Panc1 (cell line): ENCODE measurements at regions not wholly inside any gene's neighbourhood (a gene's known extent, or its start where the extent isn't known, plus 50 kb on each side); places are given as distances from the start of the nearest gene placed in this dataset.

Experiments
- ATAC-seq: fragments of 200-7000 bp; cut with Tn5 transposase; 2 replicates; pipeline ENCODE4 v1.9.1; 2020; ENCODE audit warnings: mild to moderate bottlenecking, moderate library complexity
- BruUV-seq: library from RNA; stranded (reverse); fragments of 400-500 nt; replicated peaks from 2 replicates; lab custom pipeline; 2021; lab: Mats Ljungman, UMichigan
- CTCF ChIA-PET: fragments of 300-600 bp; sonication (Branson Sonifier 250); formaldehyde crosslinking; loops from one replicate; lab custom pipeline; 2022; ENCODE audit warnings: antibody characterized with exemption; lab: Charles Lee
- POLR2A ChIA-PET: fragments of 300-600 bp; sonication (Branson Sonifier 250); formaldehyde crosslinking; loops from one replicate; lab custom pipeline; 2022; ENCODE audit warnings: antibody characterized with exemption; lab: Charles Lee
- DNase-seq: peaks from one replicate; pipeline ENCODE4 v3.0.0-alpha.2; 2010; ENCODE audit warnings: low read depth, low spot score
- H3K27ac ChIP-seq: 2 replicates; pipeline ENCODE4 v1.5.1; 2011; ENCODE audit warnings: mild to moderate bottlenecking, low read length, inconsistent platforms
- H3K27me3 ChIP-seq: fragments of 200-500 bp; sonication (Bioruptor generic); 2 replicates; pipeline ENCODE4 v1.6.0; 2014; ENCODE audit warnings: low read length, inconsistent platforms; ENCODE audit not compliant: control insufficient read depth, insufficient read depth
- H3K36me3 ChIP-seq: fragments of 200-500 bp; sonication (Bioruptor generic); 2 replicates; pipeline ENCODE4 v1.5.1; 2014; ENCODE audit warnings: inconsistent platforms, mild to moderate bottlenecking, low read length, moderate library complexity; ENCODE audit not compliant: control insufficient read depth, insufficient read depth
- H3K4me1 ChIP-seq: 2 replicates; pipeline ENCODE4 v1.5.1; 2011; ENCODE audit warnings: inconsistent platforms, mild to moderate bottlenecking, low read length, moderate library complexity; ENCODE audit not compliant: control insufficient read depth, insufficient read depth
- H3K4me3 ChIP-seq, 2 experiments: 2 replicates each; pipeline ENCODE4 v1.5.1; 2011 to 2012; ENCODE audit warnings: low read depth in 2 of 2, low read length in 2 of 2, mild to moderate bottlenecking in 2 of 2, inconsistent platforms in 1 of 2, moderate library complexity in 1 of 2
- H3K9me3 ChIP-seq: fragments of 200-500 bp; sonication (Bioruptor generic); 2 replicates; pipeline ENCODE4 v1.5.1; 2014; ENCODE audit warnings: low read depth, mild to moderate bottlenecking, inconsistent platforms, low read length, moderate library complexity; ENCODE audit not compliant: control insufficient read depth, insufficient read depth
- CTCF ChIP-seq: fragments of 450-650 bp; IDR thresholded peaks from 2 replicates; pipeline ENCODE4 v1.5.1; 2017; ENCODE audit warnings: mild to moderate bottlenecking
- POLR2AphosphoS5 ChIP-seq: IDR thresholded peaks from 2 replicates; pipeline ENCODE4 v1.6.1; 2012; ENCODE audit warnings: mild to moderate bottlenecking, low read depth, low read length, moderate library complexity
- REST ChIP-seq, 2 experiments: IDR thresholded peaks; 2 replicates each; pipeline ENCODE4 v1.6.1; 2011 to 2012; ENCODE audit warnings: low read depth in 2 of 2, control low read depth in 1 of 2, low read length in 1 of 2, mild to moderate bottlenecking in 1 of 2, moderate library complexity in 1 of 2; ENCODE audit not compliant: insufficient read depth in 1 of 2
- SIN3A ChIP-seq: IDR thresholded peaks from 2 replicates; pipeline ENCODE4 v1.6.1; 2012; ENCODE audit warnings: low read depth, mild to moderate bottlenecking, low read length, moderate library complexity, borderline replicate concordance; ENCODE audit not compliant: insufficient read depth
- TCF7L2 ChIP-seq: IDR thresholded peaks from 2 replicates; pipeline ENCODE4 v1.6.1; 2011; ENCODE audit warnings: mild to moderate bottlenecking, low read depth, low read length, inconsistent platforms
- in situ Hi-C: cut with HindIII; loops from 2 replicates; pipeline ENCODE4 v1.10.0; 2016; ENCODE audit warnings: low sequenced_read_pairs, low pct_unique_long_range_greater_than_20kb
- intact Hi-C: fragments of 100-400 bp; cut with micrococcal nuclease; formaldehyde crosslinking; loops from one replicate; pipeline ENCODE4 v1.10.0; 2022; ENCODE audit not compliant: unreplicated experiment

GRCh38 chr12:67489007-67489406 lies 159.5 kb upstream of the DYRK2 start:
- no peaks in the 10 kb centered on the region for H3K9me3 ChIP-seq
- H3K4me3 ChIP-seq, result no peak overlapping the region
- H3K4me1 ChIP-seq, result no peaks in the 10 kb centered on the region
- in situ Hi-C loops, result no loop called here
- ChIA-PET CTCF (no interaction called here), POLR2A (no interaction called here)
- DNase-seq, result no peak
- H3K27me3 ChIP-seq, result no peaks in the 10 kb centered on the region
- BruUV-seq, result no TSS peak
- intact Hi-C loops, result no loop called here
- H3K36me3 ChIP-seq, result no peaks in the 10 kb centered on the region
- no peak overlapping the region for H3K27ac ChIP-seq
- TF ChIP-seq TCF7L2, result no peak
- TF ChIP-seq CTCF, result no peak
- ATAC-seq, result no peak

GRCh38 chr12:67496581-67496980 lies 152.0 kb upstream of the DYRK2 start:
- H3K9me3 ChIP-seq, result no peaks in the 10 kb centered on the region
- intact Hi-C loops (no loop called here), in situ Hi-C loops (no loop called here)
- CTCF ChIA-PET, result interaction anchor here (0.6 kb wide), 1 partner anchor 332 kb away, joined by 3 read pairs; no protein-coding TSS in a partner anchor
- H3K36me3 ChIP-seq, result no peaks in the 10 kb centered on the region
- DNase-seq (no peak), ATAC-seq (no peak)
- no peak overlapping the region for H3K27ac ChIP-seq
- POLR2A ChIA-PET, result no interaction called here
- TF ChIP-seq SIN3A (no peak), CTCF (no peak), REST (IDR thresholded peaks at IDR 0.05; ENCODE audit: insufficient read depth in 1 of 2, low read depth in 2 of 2, low read length in 1 of 2) (no peak), TCF7L2 (no peak), POLR2AphosphoS5 (no peak)
- BruUV-seq, result no TSS peak
- H3K4me3 ChIP-seq, result no peak overlapping the region
- H3K4me1 ChIP-seq, result no peaks in the 10 kb centered on the region
- H3K27me3 ChIP-seq, result no peaks in the 10 kb centered on the region
